GM18909 (cell line): ENCODE measurements at regions not wholly inside any gene's neighbourhood (a gene's known extent, or its start where the extent isn't known, plus 50 kb on each side); places are given as distances from the start of the nearest gene placed in this dataset.

Experiments
- ATAC-seq: cut with Tn5 transposase; IDR thresholded peaks from one replicate; pipeline ENCODE4 v1.9.1; 2021; ENCODE audit warnings: mild to moderate bottlenecking; ENCODE audit not compliant: unreplicated experiment, poor library complexity

- ATAC-seq, result no peak
Observed at GRCh38 chr2:192298664-192299063, 103.9 kb upstream of the TMEFF2 start.

- no peak for ATAC-seq
Observed at GRCh38 chr2:192292478-192292877, 97.7 kb upstream of the TMEFF2 start.

GRCh38 chr2:192288295-192288694 is 93.6 kb upstream of the TMEFF2 start:
- ATAC-seq, result no peak

GRCh38 chr2:192286093-192286701 is 91.5 kb upstream of the TMEFF2 start:
- no peak for ATAC-seq

GRCh38 chr2:192283450-192283849 is 88.7 kb upstream of the TMEFF2 start:
- ATAC-seq, result no peak

- no peak for ATAC-seq
Observed at GRCh38 chr2:192278701-192279100, 84.0 kb upstream of the TMEFF2 start.

- no peak for ATAC-seq
Observed at GRCh38 chr2:192277494-192278109, 82.9 kb upstream of the TMEFF2 start.

GRCh38 chr2:192275632-192276031 is 80.9 kb upstream of the TMEFF2 start:
- no peak for ATAC-seq

- no peak for ATAC-seq
Observed at GRCh38 chr2:192267484-192267883, 72.8 kb upstream of the TMEFF2 start.

- no peak for ATAC-seq
Observed at GRCh38 chr2:192265751-192266150, 71.0 kb upstream of the TMEFF2 start.

GRCh38 chr2:192254444-192254843 is 59.7 kb upstream of the TMEFF2 start:
- no peak for ATAC-seq

GRCh38 chr2:192253692-192254091 is 59.0 kb upstream of the TMEFF2 start:
- ATAC-seq, result no peak

- ATAC-seq, result no peak
Observed at GRCh38 chr2:192250961-192251360, 56.2 kb upstream of the TMEFF2 start.

- ATAC-seq, result no peak
Observed at GRCh38 chr2:192247456-192247855, 52.7 kb upstream of the TMEFF2 start.

- no peak for ATAC-seq
Observed at GRCh38 chr2:192246297-192246696, 51.6 kb upstream of the TMEFF2 start.

GRCh38 chr2:192245329-192245728 is 50.6 kb upstream of the TMEFF2 start:
- ATAC-seq, result no peak
